ENCODE measurements at regions not wholly inside any gene's neighbourhood (a gene's known extent, or its start where the extent isn't known, plus 50 kb on each side); places are given as distances from the start of the nearest gene placed in this dataset.

- DNase-seq = no peak
These were observed 161.5 kb upstream of the STXBP5 start for GRCh38 chr6:147042679-147043078.

- DNase-seq = no peak
These were observed 160.2 kb upstream of the STXBP5 start for GRCh38 chr6:147043994-147044477.

DNA sequence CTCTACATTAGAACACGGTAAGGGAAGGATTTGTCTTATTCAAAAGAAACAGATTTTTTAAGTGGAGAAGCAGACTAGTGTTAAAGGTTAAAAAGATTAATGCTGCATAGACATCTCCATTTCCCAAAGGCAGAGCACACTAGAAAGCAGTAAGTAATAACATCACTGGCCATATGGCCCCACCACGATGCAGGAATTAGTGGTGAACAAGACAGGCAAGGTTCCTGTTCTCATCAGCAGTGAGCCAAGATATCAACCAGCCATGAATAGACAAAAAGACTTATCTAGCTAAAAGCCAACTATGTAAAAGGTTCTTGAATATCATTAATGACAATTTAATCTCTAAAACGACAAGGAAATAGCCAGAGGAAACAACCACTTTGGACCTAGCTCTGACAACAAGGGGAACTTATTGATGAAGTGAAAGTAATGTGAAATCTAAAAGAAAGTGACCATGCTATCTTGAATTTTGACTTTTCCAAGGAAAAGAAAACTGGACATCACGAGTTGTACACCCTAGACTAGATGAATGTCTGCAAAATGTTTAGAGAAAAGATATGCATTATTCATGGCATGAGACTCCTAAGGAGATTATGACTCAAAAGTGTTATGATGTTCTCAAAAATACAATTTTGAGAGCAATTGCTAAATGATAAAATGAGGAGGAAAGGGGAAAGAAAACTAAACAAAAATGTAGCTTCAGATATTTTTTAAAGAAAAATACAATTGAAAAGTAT lies 157.9 kb upstream of the STXBP5 start:
- DNase-seq = no peak

GRCh38 chr6:147048930-147049329 lies 155.3 kb upstream of the STXBP5 start:
- no peak for DNase-seq

- no peak for DNase-seq
These were observed 150.8 kb upstream of the STXBP5 start for GRCh38 chr6:147053311-147053921.

DNA sequence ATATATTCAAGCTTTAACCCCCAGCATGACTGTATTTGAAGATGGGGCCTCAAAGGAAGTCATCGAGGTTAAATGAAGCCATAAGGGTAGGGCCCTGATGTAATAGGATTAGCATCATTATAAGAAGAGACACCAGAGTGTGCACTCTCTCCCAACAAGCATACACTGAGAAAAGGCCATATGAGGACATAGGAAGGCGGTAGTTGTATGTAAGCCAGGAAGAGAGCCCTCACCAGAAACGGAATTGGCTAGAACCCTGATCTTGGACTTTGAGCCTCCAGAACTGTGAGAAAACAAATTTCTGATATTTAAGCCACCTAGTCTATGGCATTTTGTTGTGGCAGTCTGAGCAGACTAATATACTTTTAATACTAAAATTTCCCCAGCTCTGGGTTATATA lies 150.1 kb upstream of the STXBP5 start:
- DNase-seq = no peak

DNA sequence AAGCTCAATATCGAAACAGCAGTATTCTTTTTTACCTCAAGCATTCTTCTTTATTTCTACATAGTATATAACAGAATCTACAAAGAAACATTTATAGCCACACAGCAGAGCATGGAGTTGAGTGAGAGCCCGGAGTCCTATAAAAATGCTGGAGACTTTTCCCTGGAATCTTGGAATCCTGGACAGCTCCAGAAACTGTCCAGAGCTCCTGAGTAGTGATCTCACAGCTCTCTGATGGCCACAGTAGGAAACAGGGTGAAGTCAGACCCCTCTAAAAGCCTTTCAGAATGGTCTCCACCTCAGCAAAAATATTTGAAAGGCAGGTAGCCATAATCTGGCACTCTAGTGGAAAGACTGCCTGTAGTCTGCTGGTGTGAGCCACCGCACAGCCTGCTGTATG lies 149.3 kb upstream of the STXBP5 start:
- DNase-seq = no peak

- no peak for DNase-seq
These were observed 148.3 kb upstream of the STXBP5 start for GRCh38 chr6:147055821-147056392.

DNA sequence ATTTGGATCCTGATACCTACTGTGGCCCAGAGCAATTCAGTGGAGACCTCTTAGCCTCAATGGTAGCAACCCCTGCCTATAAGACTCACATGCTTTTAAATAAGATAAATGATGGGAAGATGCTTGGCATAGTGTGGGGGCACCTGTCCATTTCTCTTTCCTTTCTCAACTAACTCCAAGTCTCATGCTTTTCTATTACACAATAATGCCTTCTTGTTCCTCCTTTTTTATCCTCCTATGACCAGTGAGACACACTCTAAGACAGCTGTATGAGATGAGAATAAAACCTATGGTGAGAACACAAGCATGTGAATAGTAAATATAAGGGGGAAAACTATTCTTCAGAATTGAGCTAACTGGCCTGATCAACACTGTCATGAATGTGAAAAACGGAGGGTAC lies 147.0 kb upstream of the STXBP5 start:
- no peak for DNase-seq

GRCh38 chr6:147057705-147058342 lies 146.4 kb upstream of the STXBP5 start:
- DNase-seq = no peak

GRCh38 chr6:147058786-147059385 lies 145.3 kb upstream of the STXBP5 start:
- DNase-seq = no peak

- no peak for DNase-seq
These were observed 143.6 kb upstream of the STXBP5 start for GRCh38 chr6:147060636-147061035.

- no peak for DNase-seq
These were observed 143.0 kb upstream of the STXBP5 start for GRCh38 chr6:147061252-147061651.

- DNase-seq = no peak
These were observed 140.7 kb upstream of the STXBP5 start for GRCh38 chr6:147063469-147064031.

DNA sequence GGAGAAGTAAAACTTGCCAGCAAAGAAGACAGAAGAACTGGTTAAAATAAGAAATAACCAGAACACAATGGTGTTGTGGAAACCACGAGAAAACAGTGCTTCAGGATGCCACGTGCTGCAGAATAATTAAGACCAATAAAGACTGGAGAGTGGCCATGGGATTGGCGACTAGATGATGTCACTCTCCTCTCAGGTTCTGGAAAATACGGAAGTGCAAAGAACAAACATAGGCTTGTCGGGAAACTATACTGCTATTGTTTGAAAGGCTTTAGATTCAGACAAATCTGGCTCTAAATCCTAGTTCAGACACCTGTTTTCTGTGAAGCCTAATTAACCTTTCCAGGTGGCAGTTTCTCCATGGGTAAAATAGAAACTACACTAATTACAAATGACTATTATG lies 138.4 kb upstream of the STXBP5 start:
- DNase-seq = no peak

- no peak for DNase-seq
These were observed 137.0 kb upstream of the STXBP5 start for GRCh38 chr6:147067184-147067583.

- DNase-seq = no peak
These were observed 132.4 kb upstream of the STXBP5 start for GRCh38 chr6:147071776-147072175.

- DNase-seq = no peak
These were observed 128.8 kb upstream of the STXBP5 start for GRCh38 chr6:147075381-147075780.

DNA sequence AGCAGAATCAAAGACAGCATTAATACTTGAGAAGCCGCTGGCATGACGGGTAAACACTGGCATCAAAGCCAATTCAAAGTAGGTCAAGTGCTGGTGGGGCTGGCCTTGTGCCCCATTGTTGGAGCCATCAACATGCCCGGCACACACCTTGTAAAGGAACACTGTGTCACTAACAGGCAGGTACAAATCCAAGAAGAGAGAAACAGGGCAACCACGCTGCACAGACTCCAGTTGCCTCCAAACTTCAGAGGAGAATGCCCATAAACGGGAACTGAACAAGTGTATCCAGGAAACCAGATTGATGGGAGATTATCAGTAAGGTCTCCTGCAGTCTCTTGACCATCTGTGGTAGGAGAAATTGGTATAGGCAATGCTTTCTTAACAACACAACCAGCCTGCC lies 127.0 kb upstream of the STXBP5 start:
- no peak for DNase-seq

- no peak for DNase-seq
These were observed 126.1 kb upstream of the STXBP5 start for GRCh38 chr6:147078106-147078505.

- DNase-seq = no peak
These were observed 125.6 kb upstream of the STXBP5 start for GRCh38 chr6:147078602-147079001.

DNA sequence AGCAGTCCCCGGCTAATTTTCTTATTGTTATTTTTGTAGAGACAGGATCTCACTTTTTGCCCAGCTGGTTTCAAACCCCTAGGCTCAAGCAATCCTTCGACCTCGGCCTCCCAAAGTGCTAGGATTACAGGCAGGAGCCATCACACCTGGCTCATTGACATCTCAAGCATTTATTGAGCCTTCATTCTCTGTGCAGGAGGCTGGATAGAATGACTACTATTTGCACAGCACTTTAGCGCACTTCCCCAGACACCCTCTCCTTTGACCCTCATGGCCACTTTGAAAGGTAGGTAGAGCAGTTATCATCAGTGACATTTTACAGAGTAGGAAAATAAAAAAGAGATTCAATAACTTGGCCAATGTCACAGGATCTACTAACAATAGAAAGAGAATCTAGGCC lies 124.0 kb upstream of the STXBP5 start:
- DNase-seq = no peak

DNA sequence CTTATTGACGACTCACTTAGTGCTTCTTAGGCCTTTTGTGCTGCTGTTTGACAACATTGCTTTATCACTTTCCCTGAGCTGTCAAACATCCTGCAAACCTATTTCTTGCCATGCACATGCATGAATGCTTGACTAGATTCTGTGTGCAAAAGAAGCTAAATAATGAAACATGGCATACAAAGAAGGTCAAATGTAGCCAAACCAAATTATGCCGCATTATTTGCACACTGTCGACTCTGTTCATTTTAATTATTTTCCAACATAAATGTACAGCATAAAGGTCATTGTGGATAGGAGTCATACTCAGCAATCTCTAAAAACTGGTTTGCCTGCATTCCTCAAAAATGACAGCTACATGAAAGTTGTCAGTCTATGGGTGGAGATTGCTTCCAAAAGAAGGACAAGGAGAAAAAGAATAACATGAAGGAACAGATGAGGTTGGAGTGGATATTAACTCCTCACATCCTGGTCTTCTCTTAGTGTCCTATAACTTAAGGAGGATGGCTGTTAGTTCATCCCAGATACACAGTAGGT lies 123.1 kb upstream of the STXBP5 start:
- no peak for DNase-seq
